Mucosa of rectum (tissue), 2 donors: ENCODE measurements at regions not wholly inside any gene's neighbourhood (a gene's known extent, or its start where the extent isn't known, plus 50 kb on each side); places are given as distances from the start of the nearest gene placed in this dataset.

Experiments
- H3K27ac ChIP-seq, 2 donors: one replicate each; pipeline ENCODE4 v1.7.0; 2013; ENCODE audit warnings: inconsistent platforms in 2 of 2, low read depth in 2 of 2, low read length in 2 of 2
- H3K27me3 ChIP-seq, 2 donors: one replicate each; pipeline ENCODE4 v1.7.0; 2013; ENCODE audit warnings: low read length in 2 of 2; ENCODE audit not compliant: control insufficient read depth in 2 of 2, insufficient read depth in 2 of 2
- H3K36me3 ChIP-seq, 2 donors: one replicate each; pipeline ENCODE4 v1.7.0; 2013; ENCODE audit warnings: low read length in 2 of 2; ENCODE audit not compliant: control insufficient read depth in 2 of 2, insufficient read depth in 2 of 2
- H3K4me1 ChIP-seq, 2 donors: one replicate each; pipeline ENCODE4 v1.7.0; 2013; ENCODE audit warnings: low read length in 2 of 2, mild to moderate bottlenecking in 1 of 2; ENCODE audit not compliant: control insufficient read depth in 2 of 2, insufficient read depth in 2 of 2
- H3K4me3 ChIP-seq, 2 donors: one replicate each; pipeline ENCODE4 v1.7.0; 2013; ENCODE audit warnings: low read length in 2 of 2
- H3K9ac ChIP-seq, 2 donors: one replicate each; pipeline ENCODE4 v1.7.0; 2013; ENCODE audit warnings: low read length in 2 of 2, low read depth in 1 of 2, mild to moderate bottlenecking in 1 of 2
- H3K9me3 ChIP-seq, 2 donors: one replicate each; pipeline ENCODE4 v1.7.0; 2013; ENCODE audit warnings: low read length in 2 of 2; ENCODE audit not compliant: control insufficient read depth in 2 of 2
- donor health status: healthy.
- donor health status: Normal muscosa, but diverticular disease.

- no peaks in the 10 kb centered on the region for H3K9me3 ChIP-seq
- peaks cover 7 to 20% of the 10 kb centered on the region in 2 donors for H3K4me1 ChIP-seq
- H3K9ac ChIP-seq = no peak overlapping the region
- H3K27ac ChIP-seq = peak overlapping the region in 1 of 2 donors; percentile 11
- no peaks in the 10 kb centered on the region for H3K27me3 ChIP-seq
- no peak overlapping the region for H3K4me3 ChIP-seq
- H3K36me3 ChIP-seq = no peaks in the 10 kb centered on the region
Observed at GRCh38 chr1:91575909-91576519, 75.4 kb downstream of the CDC7 start.

- H3K4me1 ChIP-seq = peaks cover 7 to 23% of the 10 kb centered on the region in 2 donors
- peak overlapping the region in 1 of 2 donors; percentile 29 for H3K27ac ChIP-seq
- H3K4me3 ChIP-seq = no peak overlapping the region
- no peaks in the 10 kb centered on the region for H3K36me3 ChIP-seq
- no peaks in the 10 kb centered on the region for H3K27me3 ChIP-seq
- no peak overlapping the region for H3K9ac ChIP-seq
- no peaks in the 10 kb centered on the region for H3K9me3 ChIP-seq
Observed at GRCh38 chr1:91578320-91579109, 77.9 kb downstream of the CDC7 start.

GRCh38 chr1:91579658-91580228 is 79.1 kb downstream of the CDC7 start:
- H3K27me3 ChIP-seq = no peaks in the 10 kb centered on the region
- H3K4me3 ChIP-seq = peak overlapping the region; percentile 20
- peaks cover 7 to 25% of the 10 kb centered on the region in 2 donors for H3K4me1 ChIP-seq
- H3K9ac ChIP-seq = no peak overlapping the region
- no peaks in the 10 kb centered on the region for H3K9me3 ChIP-seq
- H3K27ac ChIP-seq = peak overlapping the region in 1 of 2 donors; percentile 29
- H3K36me3 ChIP-seq = no peaks in the 10 kb centered on the region

- no peaks in the 10 kb centered on the region for H3K27me3 ChIP-seq
- no peak overlapping the region for H3K4me3 ChIP-seq
- H3K27ac ChIP-seq = peak overlapping the region; percentile 35 to 52
Observed at GRCh38 chr1:91582431-91582921, 81.8 kb downstream of the CDC7 start.

GRCh38 chr1:91583326-91583755 is 82.7 kb downstream of the CDC7 start:
- no peak overlapping the region for H3K9ac ChIP-seq
- peak overlapping the region; percentile 13 to 35 for H3K27ac ChIP-seq
- no peaks in the 10 kb centered on the region for H3K27me3 ChIP-seq
- H3K4me1 ChIP-seq = peaks cover 7 to 22% of the 10 kb centered on the region in 2 donors
- no peak overlapping the region for H3K4me3 ChIP-seq
- no peaks in the 10 kb centered on the region for H3K9me3 ChIP-seq
- no peaks in the 10 kb centered on the region for H3K36me3 ChIP-seq

More at GRCh38 chr1:91582431-91582921, 81.8 kb downstream of the CDC7 start:
- no peaks in the 10 kb centered on the region for H3K9me3 ChIP-seq
- H3K4me1 ChIP-seq = peaks cover 7 to 23% of the 10 kb centered on the region in 2 donors
- H3K36me3 ChIP-seq = no peaks in the 10 kb centered on the region
- H3K9ac ChIP-seq = no peak overlapping the region

GRCh38 chr1:91584309-91584708 is 83.7 kb downstream of the CDC7 start:
- H3K27me3 ChIP-seq = no peaks in the 10 kb centered on the region
- H3K27ac ChIP-seq = no peak overlapping the region
- H3K9me3 ChIP-seq = no peaks in the 10 kb centered on the region
- peaks cover 1 to 13% of the 10 kb centered on the region in 2 donors for H3K4me1 ChIP-seq
- H3K4me3 ChIP-seq = no peak overlapping the region
- no peaks in the 10 kb centered on the region for H3K36me3 ChIP-seq
- no peak overlapping the region for H3K9ac ChIP-seq

GRCh38 chr1:91584878-91585277 is 84.2 kb downstream of the CDC7 start:
- Histone ChIP-seq H3K4me1 (peaks cover 0 to 9% of the 10 kb centered on the region in 2 donors), H3K27ac (no peak overlapping the region), H3K27me3 (no peaks in the 10 kb centered on the region), H3K9ac (no peak overlapping the region), H3K9me3 (no peaks in the 10 kb centered on the region), H3K36me3 (no peaks in the 10 kb centered on the region), H3K4me3 (no peak overlapping the region)

- Histone ChIP-seq H3K27me3 (no peaks in the 10 kb centered on the region), H3K9ac (no peak overlapping the region), H3K27ac (no peak overlapping the region), H3K4me3 (no peak overlapping the region), H3K9me3 (no peaks in the 10 kb centered on the region), H3K36me3 (no peaks in the 10 kb centered on the region), H3K4me1 (peaks cover 0 to 4% of the 10 kb centered on the region in 2 donors)
Observed at GRCh38 chr1:91585502-91585901, 84.9 kb downstream of the CDC7 start.

GRCh38 chr1:91585982-91586381 is 85.3 kb downstream of the CDC7 start:
- H3K27me3 ChIP-seq = no peaks in the 10 kb centered on the region
- H3K27ac ChIP-seq = no peak overlapping the region
- H3K4me1 ChIP-seq = peaks cover 0 to 4% of the 10 kb centered on the region in 2 donors
- H3K4me3 ChIP-seq = no peak overlapping the region
- no peaks in the 10 kb centered on the region for H3K36me3 ChIP-seq
- no peak overlapping the region for H3K9ac ChIP-seq
- H3K9me3 ChIP-seq = no peaks in the 10 kb centered on the region

- H3K27ac ChIP-seq = no peak overlapping the region
- H3K4me3 ChIP-seq = no peak overlapping the region
- H3K4me1 ChIP-seq = no peaks in the 10 kb centered on the region
- H3K9me3 ChIP-seq = no peaks in the 10 kb centered on the region
- H3K27me3 ChIP-seq = no peaks in the 10 kb centered on the region
- H3K9ac ChIP-seq = no peak overlapping the region
- H3K36me3 ChIP-seq = no peaks in the 10 kb centered on the region
Observed at GRCh38 chr1:91589437-91589836, 88.8 kb downstream of the CDC7 start.
